Lung (tissue), 11 donors: ENCODE measurements at regions not wholly inside any gene's neighbourhood (a gene's known extent, or its start where the extent isn't known, plus 50 kb on each side); places are given as distances from the start of the nearest gene placed in this dataset.

Source experiments
- ATAC-seq: fragments of 200-7000 bp; cut with Tn5 transposase; one replicate; pipeline ENCODE4 v1.9.1; 2020; ENCODE audit warnings: moderate number of reproducible peaks; ENCODE audit not compliant: insufficient read depth, low FRiP score
- DNase-seq, 3 donors: peaks; one replicate each; pipeline ENCODE4 v3.0.0-alpha.2; 2013 to 2017
- H3K27ac ChIP-seq, 2 donors: one replicate each; pipeline ENCODE4 v1.5.1; 2013; ENCODE audit warnings: mild to moderate bottlenecking in 2 of 2, moderate library complexity in 2 of 2, control low read depth in 1 of 2, inconsistent platforms in 1 of 2, low read depth in 1 of 2, low read length in 1 of 2
- H3K27me3 ChIP-seq, 3 donors: one replicate each; pipeline ENCODE4 v1.5.1; 2013; ENCODE audit warnings: low read length in 2 of 3; ENCODE audit not compliant: control insufficient read depth in 3 of 3, insufficient read depth in 3 of 3
- H3K36me3 ChIP-seq, 4 donors: one replicate each; pipeline ENCODE4 v1.5.1; 2013; ENCODE audit warnings: low read length in 4 of 4, mild to moderate bottlenecking in 1 of 4, moderate library complexity in 1 of 4; ENCODE audit not compliant: control insufficient read depth in 4 of 4, insufficient read depth in 4 of 4
- H3K4me1 ChIP-seq, 5 donors: one replicate each; pipeline ENCODE4 v1.5.1; 2013; ENCODE audit warnings: low read length in 5 of 5, mild to moderate bottlenecking in 2 of 5, moderate library complexity in 1 of 5; ENCODE audit not compliant: control insufficient read depth in 5 of 5, insufficient read depth in 5 of 5
- H3K4me3 ChIP-seq: one replicate; pipeline ENCODE4 v1.5.1; 2013; ENCODE audit warnings: mild to moderate bottlenecking, control low read depth, moderate library complexity
- H3K9ac ChIP-seq, 2 donors: one replicate each; pipeline ENCODE4 v1.5.1; 2013; ENCODE audit warnings: low read length in 2 of 2, control low read depth in 1 of 2; ENCODE audit not compliant: insufficient read depth in 1 of 2
- H3K9me3 ChIP-seq, 4 donors: one replicate each; pipeline ENCODE4 v1.5.1; 2013; ENCODE audit warnings: low read length in 3 of 4, mild to moderate bottlenecking in 1 of 4, moderate library complexity in 1 of 4; ENCODE audit not compliant: control insufficient read depth in 4 of 4, insufficient read depth in 3 of 4
- WGBS, 2 donors: extraction: QIAGEN DNeasy Blood & Tissue Kit; methylation state at CpG; one replicate each; pipeline ENCODE4 v1.1.7; 2013; 5-methylcytosine and 5-hydroxymethylcytosine counted together
- TF ChIP-seq, protein P1 (sequence below): IDR thresholded peaks from 2 replicates; pipeline ENCODE4 v1.5.1; 2012; ENCODE audit warnings: mild to moderate bottlenecking; ENCODE audit errors: control extremely low read depth, extremely low read depth
- donor health status: control.
- donor health status: control.
- donor health status: Bipolar disorder and iron deficiency.
- donor health status: healthy.
- donor health status: DM: yes; HTN: yes; CAD: no.

DNA sequence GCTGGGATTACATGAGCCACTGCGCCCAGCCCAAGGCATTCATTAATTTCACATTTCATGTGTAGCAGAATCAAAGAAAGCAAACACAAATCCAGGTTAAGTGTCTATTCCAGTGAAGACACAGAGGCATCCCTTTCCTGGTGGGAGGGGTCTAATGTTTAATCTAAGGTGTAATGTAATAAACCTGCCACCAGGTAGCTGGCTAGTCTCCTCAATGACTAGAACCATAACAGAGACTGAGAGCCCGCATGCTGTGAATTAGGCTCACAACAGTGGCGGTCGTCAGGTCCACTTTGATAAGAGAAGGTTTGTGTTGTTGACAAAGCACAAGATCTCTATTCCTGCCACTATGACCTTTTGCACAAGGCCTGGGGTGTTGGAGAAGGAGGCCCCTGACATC is 64.2 kb upstream of the ADA2 start:
- no peaks in the 10 kb centered on the region for H3K4me1 ChIP-seq
- TF ChIP-seq, protein P1, sequence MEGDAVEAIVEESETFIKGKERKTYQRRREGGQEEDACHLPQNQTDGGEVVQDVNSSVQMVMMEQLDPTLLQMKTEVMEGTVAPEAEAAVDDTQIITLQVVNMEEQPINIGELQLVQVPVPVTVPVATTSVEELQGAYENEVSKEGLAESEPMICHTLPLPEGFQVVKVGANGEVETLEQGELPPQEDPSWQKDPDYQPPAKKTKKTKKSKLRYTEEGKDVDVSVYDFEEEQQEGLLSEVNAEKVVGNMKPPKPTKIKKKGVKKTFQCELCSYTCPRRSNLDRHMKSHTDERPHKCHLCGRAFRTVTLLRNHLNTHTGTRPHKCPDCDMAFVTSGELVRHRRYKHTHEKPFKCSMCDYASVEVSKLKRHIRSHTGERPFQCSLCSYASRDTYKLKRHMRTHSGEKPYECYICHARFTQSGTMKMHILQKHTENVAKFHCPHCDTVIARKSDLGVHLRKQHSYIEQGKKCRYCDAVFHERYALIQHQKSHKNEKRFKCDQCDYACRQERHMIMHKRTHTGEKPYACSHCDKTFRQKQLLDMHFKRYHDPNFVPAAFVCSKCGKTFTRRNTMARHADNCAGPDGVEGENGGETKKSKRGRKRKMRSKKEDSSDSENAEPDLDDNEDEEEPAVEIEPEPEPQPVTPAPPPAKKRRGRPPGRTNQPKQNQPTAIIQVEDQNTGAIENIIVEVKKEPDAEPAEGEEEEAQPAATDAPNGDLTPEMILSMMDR: no peak
- H3K27ac ChIP-seq: no peak overlapping the region
- H3K9ac ChIP-seq: no peak overlapping the region
- DNase-seq: no peak
- peaks cover 0 to 6% (median 0%) of the 10 kb centered on the region in 3 donors for H3K27me3 ChIP-seq
- ATAC-seq: no peak
- 86 to 92% methylated on average over 4 of the region's 4 CpGs for WGBS, 2 donors
- no peak overlapping the region for H3K4me3 ChIP-seq
- no peaks in the 10 kb centered on the region for H3K9me3 ChIP-seq
- no peaks in the 10 kb centered on the region for H3K36me3 ChIP-seq

DNA sequence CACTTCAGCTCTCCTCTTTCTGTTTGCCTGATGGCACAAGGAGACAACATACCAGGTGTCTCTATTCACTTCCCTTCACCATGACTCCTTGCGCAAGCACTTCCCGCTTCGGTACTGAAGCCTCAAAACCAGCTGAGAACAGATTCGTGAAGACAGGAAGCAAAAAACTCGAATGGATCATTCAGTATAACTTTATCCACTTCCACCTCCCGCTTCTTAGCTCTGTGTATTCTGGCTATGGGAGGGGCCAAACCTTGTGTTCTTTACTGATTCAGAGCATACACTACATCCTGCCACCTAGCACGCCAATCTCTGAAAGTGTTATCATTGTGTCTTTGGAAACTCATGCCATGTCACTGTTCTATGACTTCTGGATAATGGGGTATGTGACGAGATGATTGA is 62.2 kb upstream of the ADA2 start:
- 34 to 52% methylated on average over 8 of the region's 8 CpGs for WGBS, 2 donors
- Histone ChIP-seq H3K9me3 (no peaks in the 10 kb centered on the region), H3K36me3 (no peaks in the 10 kb centered on the region), H3K27ac (no peak overlapping the region), H3K4me3 (no peak overlapping the region), H3K27me3 (peaks cover 0 to 3% (median 0%) of the 10 kb centered on the region in 3 donors), H3K4me1 (no peaks in the 10 kb centered on the region), H3K9ac (no peak overlapping the region)
- DNase-seq (no peak), ATAC-seq (no peak)
- TF ChIP-seq, protein P1: no peak

DNA sequence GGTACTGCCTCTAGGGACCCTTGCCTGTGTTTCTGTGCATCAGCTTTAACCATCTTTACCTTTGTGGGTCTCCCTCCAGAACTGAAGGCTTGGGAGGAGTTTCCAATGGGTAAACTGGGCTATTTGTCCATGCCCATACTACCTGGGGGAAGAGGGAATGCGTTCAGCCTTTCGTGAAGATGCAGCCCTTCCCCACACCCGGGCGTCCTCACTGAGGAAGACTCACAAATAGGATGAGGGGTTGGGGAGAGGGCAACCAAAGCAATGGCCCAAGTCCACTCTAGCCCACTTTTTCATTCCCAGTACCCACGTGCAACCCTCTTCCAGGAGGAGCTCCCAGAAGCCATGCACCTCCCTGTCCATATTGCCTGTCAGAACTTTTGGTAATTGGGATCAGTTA is 61.8 kb upstream of the ADA2 start:
- no peaks in the 10 kb centered on the region for H3K4me1 ChIP-seq
- H3K27ac ChIP-seq: no peak overlapping the region
- no peak for DNase-seq
- no peaks in the 10 kb centered on the region for H3K36me3 ChIP-seq
- H3K4me3 ChIP-seq: no peak overlapping the region
- TF ChIP-seq, protein P1: no peak
- WGBS, 2 donors: 96 to 98% methylated on average over 5 of the region's 5 CpGs
- H3K9ac ChIP-seq: no peak overlapping the region
- peaks cover 0 to 3% (median 0%) of the 10 kb centered on the region in 3 donors for H3K27me3 ChIP-seq
- no peak for ATAC-seq
- no peaks in the 10 kb centered on the region for H3K9me3 ChIP-seq

DNA sequence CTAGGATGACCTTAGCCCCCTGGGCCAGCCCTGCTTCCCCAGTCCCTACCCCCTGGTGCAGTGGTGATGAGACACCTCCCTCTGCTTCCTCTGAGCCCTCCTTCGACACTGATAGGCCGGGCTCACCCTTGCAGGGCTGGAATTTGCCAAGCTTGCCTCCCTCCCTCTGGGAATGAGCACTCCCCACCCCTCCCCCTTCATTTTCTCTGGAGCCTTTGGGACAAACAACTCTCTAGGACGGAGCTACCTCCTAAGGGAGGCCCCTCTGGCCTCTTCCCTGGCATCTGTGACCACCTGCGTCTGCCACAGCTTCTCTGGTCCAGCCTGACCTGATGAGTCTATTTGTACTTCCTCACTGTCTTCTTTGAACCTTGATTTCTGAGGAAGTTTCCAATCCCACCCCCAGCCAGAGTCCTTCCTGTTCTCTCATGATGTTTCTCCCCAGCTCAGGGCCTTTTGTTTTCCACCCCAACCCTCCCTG is 53.3 kb upstream of the ADA2 start:
- Histone ChIP-seq H3K9me3 (no peaks in the 10 kb centered on the region), H3K27me3 (no peaks in the 10 kb centered on the region), H3K27ac (no peak overlapping the region), H3K4me3 (no peak overlapping the region), H3K9ac (no peak overlapping the region), H3K4me1 (no peaks in the 10 kb centered on the region), H3K36me3 (no peaks in the 10 kb centered on the region)
- no peak for DNase-seq
- TF ChIP-seq, protein P1: no peak
- no peak for ATAC-seq
- WGBS, 2 donors: 59 to 76% methylated on average over 4 of the region's 4 CpGs
